T47D (cell line): ENCODE measurements at regions not wholly inside any gene's neighbourhood (a gene's known extent, or its start where the extent isn't known, plus 50 kb on each side); places are given as distances from the start of the nearest gene placed in this dataset.

Experiments used
- DNase-seq, 2 experiments: peaks; one replicate each; pipeline versions ENCODE4 v3.0.0 to v3.0.0-alpha.2; 2011 to 2012; ENCODE audit warnings: low read depth in 1 of 2, low spot score in 1 of 2
- JUND ChIP-seq: IDR thresholded peaks from 2 replicates; pipeline ENCODE4 v1.6.1; 2012; ENCODE audit warnings: low read depth
- in situ Hi-C: cut with HindIII; loops from 2 replicates; pipeline ENCODE4 v1.10.0; 2016; ENCODE audit warnings: low sequenced_read_pairs, low pct_unique_long_range_greater_than_20kb

DNA sequence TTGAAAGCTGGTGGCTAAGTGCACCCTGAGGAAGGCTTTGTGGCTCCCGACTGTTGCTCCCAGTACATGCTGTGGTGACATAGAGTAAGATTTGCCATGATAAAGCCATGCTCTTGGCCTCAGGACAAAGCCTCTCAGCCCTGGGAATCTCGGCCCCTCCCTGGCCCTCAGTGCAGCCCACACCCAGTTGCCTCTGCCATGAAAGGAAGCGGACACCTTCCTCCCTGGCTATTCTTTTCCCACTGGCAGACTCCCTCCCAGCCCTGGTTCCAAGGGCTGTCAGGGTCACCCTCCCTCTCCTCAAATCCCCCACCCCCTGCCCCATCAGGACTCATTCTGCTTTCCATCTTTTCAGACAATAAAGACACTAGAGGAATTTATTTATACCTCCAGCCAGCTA is 119.8 kb upstream of the NEO1 start:
- no peak for DNase-seq
- no peak for TF ChIP-seq JUND
- in situ Hi-C loops: no loop called here

GRCh38 chr15:72927451-72927850 is 124.8 kb upstream of the NEO1 start:
- in situ Hi-C loops: no loop called here
- no peak for DNase-seq
- no peak for TF ChIP-seq JUND

- in situ Hi-C loops: no loop called here
- no peak for TF ChIP-seq JUND
- no peak for DNase-seq
Observed at GRCh38 chr15:72925661-72926060, 126.6 kb upstream of the NEO1 start.

GRCh38 chr15:72923289-72923688 is 129.0 kb upstream of the NEO1 start:
- no peak for DNase-seq
- no peak for TF ChIP-seq JUND
- in situ Hi-C loops: no loop called here

- TF ChIP-seq JUND: no peak
- DNase-seq: no peak
- in situ Hi-C loops: no loop called here
Observed at GRCh38 chr15:72920551-72920950, 131.7 kb upstream of the NEO1 start.

GRCh38 chr15:72919936-72920465 is 132.3 kb upstream of the NEO1 start:
- in situ Hi-C loops: no loop called here
- no peak for DNase-seq
- no peak for TF ChIP-seq JUND

DNA sequence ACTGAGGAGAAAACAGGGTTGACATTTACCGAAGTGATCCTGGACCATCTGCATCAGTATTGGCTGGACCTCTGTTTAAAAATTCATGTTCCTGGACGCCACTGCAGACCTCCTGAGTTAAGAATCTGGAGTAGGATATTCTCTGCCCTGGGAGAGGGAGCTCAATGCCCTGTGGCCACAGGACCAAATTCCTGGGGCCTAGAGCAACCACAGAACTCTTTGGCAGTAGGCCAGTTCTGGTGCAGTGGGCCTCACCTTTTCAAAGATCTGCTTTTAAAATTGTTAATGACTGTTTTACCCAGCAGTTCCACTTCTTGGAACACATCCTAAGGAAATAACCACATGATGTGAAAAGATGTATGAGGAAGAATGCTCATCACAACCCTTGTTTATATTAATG is 133.3 kb upstream of the ADPGK start:
- TF ChIP-seq JUND: no peak
- in situ Hi-C loops: no loop called here
- DNase-seq: peak in 1 of 2 experiments; percentile 2

DNA sequence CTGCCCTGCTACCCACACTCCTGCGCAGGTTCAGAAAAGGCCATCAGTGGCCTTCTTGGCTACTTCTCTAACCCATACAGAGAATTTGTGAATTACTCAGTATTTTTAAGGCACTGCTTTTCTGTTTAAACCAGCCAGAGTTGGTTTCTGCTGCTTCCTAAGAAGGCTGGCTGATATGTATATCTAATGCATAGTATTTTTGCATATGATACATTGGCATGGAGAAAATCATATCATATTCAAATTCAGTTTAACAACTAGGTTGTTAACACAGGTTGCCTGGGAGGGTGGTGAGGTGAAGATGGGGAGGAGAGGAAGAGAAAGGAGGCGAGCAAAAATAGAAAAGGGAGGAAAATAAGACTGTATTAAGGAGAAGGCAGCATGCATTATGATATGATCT is 132.8 kb upstream of the ADPGK start:
- in situ Hi-C loops: no loop called here
- DNase-seq: no peak
- TF ChIP-seq JUND: no peak

GRCh38 chr15:72915843-72916242 is 132.3 kb upstream of the ADPGK start:
- no peak for DNase-seq
- in situ Hi-C loops: no loop called here
- TF ChIP-seq JUND: no peak

GRCh38 chr15:72912996-72913395 is 129.4 kb upstream of the ADPGK start:
- TF ChIP-seq JUND: no peak
- in situ Hi-C loops: no loop called here
- no peak for DNase-seq

DNA sequence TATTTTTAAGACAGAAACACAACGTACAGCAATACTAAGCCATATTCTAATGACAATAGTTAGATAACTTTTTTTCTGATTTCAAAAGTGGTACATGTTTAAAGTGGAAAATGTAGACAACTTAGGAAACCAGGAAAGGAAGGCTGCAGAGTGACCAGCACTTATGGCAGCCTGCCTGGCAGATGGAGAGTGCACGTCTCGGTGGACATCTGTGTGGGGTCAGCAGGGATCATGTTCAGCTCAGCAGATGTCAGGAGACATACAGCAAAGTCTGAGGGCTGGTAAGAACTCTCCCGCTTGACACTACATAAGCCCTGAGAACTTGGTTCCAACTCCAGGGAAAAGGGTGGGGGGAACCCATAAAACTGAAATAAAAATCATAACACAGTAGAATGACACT is 128.6 kb upstream of the ADPGK start:
- in situ Hi-C loops: no loop called here
- TF ChIP-seq JUND: no peak
- no peak for DNase-seq

DNA sequence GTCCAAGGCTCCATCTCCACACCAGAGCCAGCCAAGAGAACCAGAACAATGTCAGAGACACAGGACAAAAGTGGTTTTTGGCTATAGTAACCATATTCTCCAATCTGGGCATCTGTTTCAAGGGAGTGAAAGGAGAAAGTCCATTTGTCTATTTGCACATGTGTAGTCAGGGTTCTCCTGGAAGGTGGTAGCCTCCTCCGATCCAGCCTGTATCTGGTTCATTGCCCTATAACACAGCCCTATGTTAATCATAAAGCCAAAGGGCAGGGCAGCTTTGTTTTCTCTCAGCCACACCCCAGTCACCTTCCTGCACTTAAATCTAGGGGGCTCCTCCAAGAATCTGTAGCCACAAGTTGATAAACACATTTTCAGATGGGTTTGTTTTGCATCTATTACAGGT is 128.1 kb upstream of the ADPGK start:
- no peak for DNase-seq
- in situ Hi-C loops: no loop called here
- no peak for TF ChIP-seq JUND

GRCh38 chr15:72908713-72909112 is 125.2 kb upstream of the ADPGK start:
- in situ Hi-C loops: loop anchor here (5.0 kb wide), 1 partner anchor 71 kb away; no protein-coding TSS in a partner anchor
- DNase-seq: no peak

DNA sequence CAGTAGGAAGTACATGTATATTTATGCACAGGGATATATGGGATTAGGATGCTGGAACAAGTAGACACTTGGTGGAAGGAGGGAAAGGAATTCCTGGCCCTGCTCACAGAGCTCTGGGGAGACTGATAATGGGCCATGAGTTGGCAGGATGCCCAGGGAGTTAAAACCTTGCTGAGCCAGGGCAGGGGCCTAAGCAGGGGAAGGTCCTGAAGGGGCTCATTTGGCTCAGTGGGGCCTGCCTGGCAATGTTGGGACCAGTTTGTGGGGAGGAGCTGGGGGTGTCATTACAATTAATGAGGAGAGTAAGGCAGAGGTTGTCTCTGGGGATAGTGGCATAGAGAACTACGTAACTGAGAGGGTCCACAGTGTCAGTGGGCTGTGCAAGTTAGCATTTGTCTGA is 124.2 kb upstream of the ADPGK start:
- DNase-seq: no peak
- in situ Hi-C loops: loop anchor here (5.0 kb wide), 1 partner anchor 70 kb away; no protein-coding TSS in a partner anchor
- no peak for TF ChIP-seq JUND

More at GRCh38 chr15:72908713-72909112, 125.2 kb upstream of the ADPGK start:
- no peak for TF ChIP-seq JUND
